Hepatocyte (in vitro differentiated cells): ENCODE measurements at regions not wholly inside any gene's neighbourhood (a gene's known extent, or its start where the extent isn't known, plus 50 kb on each side); places are given as distances from the start of the nearest gene placed in this dataset.

Experiments used
- DNase-seq: peaks from one replicate; pipeline ENCODE4 v3.0.0-alpha.2; 2016; ENCODE audit warnings: low spot score
- H2AFZ ChIP-seq: fragments of 200-600 bp; sonication (generic); 2 replicates; pipeline ENCODE4 v1.6.0; 2016; ENCODE audit warnings: antibody characterized with exemption, mild to moderate bottlenecking
- H3K27ac ChIP-seq: fragments of 200-600 bp; sonication (generic); 2 replicates; pipeline ENCODE4 v1.5.1; 2016; ENCODE audit warnings: mild to moderate bottlenecking
- H3K27me3 ChIP-seq: fragments of 200-600 bp; sonication (generic); 2 replicates; pipeline ENCODE4 v1.6.1; 2016
- H3K36me3 ChIP-seq: fragments of 200-600 bp; sonication (generic); replicated peaks from 2 replicates; pipeline ENCODE4 v1.5.1; 2016; ENCODE audit warnings: low read depth; ENCODE audit not compliant: insufficient read depth
- H3K4me1 ChIP-seq: fragments of 200-600 bp; sonication (generic); 2 replicates; pipeline ENCODE4 v1.5.1; 2016; ENCODE audit warnings: mild to moderate bottlenecking, moderate library complexity; ENCODE audit not compliant: insufficient read depth
- H3K4me2 ChIP-seq: fragments of 200-600 bp; sonication (generic); 2 replicates; pipeline ENCODE4 v1.6.0; 2016
- H3K4me3 ChIP-seq: fragments of 200-600 bp; sonication (generic); 2 replicates; pipeline ENCODE4 v1.5.1; 2016; ENCODE audit warnings: mild to moderate bottlenecking
- H3K79me2 ChIP-seq: fragments of 200-600 bp; sonication (generic); 2 replicates; pipeline ENCODE4 v1.6.0; 2017; ENCODE audit warnings: mild to moderate bottlenecking
- H3K9me2 ChIP-seq: fragments of 200-600 bp; sonication (generic); replicated peaks from 2 replicates; pipeline ENCODE4 v1.6.0; 2017; ENCODE audit warnings: mild to moderate bottlenecking; ENCODE audit not compliant: insufficient read depth
- H3K9me3 ChIP-seq: fragments of 200-600 bp; sonication (generic); 2 replicates; pipeline ENCODE4 v1.5.1; 2016; ENCODE audit warnings: low read depth, mild to moderate bottlenecking
- H4K20me1 ChIP-seq: fragments of 200-600 bp; sonication (generic); 2 replicates; pipeline ENCODE4 v1.6.0; 2016; ENCODE audit warnings: mild to moderate bottlenecking; ENCODE audit not compliant: insufficient read depth, poor library complexity, severe bottlenecking
- CTCF ChIP-seq: fragments of 200-600 bp; sonication (generic); IDR thresholded peaks from 2 replicates; pipeline ENCODE4 v1.5.1; 2016; ENCODE audit warnings: antibody characterized with exemption, mild to moderate bottlenecking; ENCODE audit not compliant: poor library complexity
- EZH2 ChIP-seq: fragments of 200-600 bp; sonication (generic); IDR thresholded peaks from 2 replicates; pipeline ENCODE4 v1.6.1; 2016; ENCODE audit warnings: antibody characterized with exemption, mild to moderate bottlenecking, borderline replicate concordance
- EZH2phosphoT487 ChIP-seq: fragments of 200-600 bp; sonication (generic); IDR thresholded peaks from one replicate; pipeline ENCODE4 v1.6.1; 2018; ENCODE audit warnings: antibody characterized with exemption, mild to moderate bottlenecking, low read depth, moderate library complexity; ENCODE audit not compliant: unreplicated experiment, severe bottlenecking
- WGBS: methylation state at CpG from one replicate; pipeline ENCODE4 v1.1.6; 2016; ENCODE audit warnings: low lambda C conversion rate; ENCODE audit errors: missing lambda C conversion rate; 5-methylcytosine and 5-hydroxymethylcytosine counted together

- H3K4me2 ChIP-seq: no peak overlapping the region
- no peak for TF ChIP-seq EZH2
- TF ChIP-seq CTCF: no peak
- no peak for TF ChIP-seq EZH2phosphoT487
- no peaks in the 10 kb centered on the region for H3K27me3 ChIP-seq
- DNase-seq: no peak
- H3K4me3 ChIP-seq: no peak overlapping the region
- no peak overlapping the region for H3K27ac ChIP-seq
- no peaks in the 10 kb centered on the region for H3K36me3 ChIP-seq
- 83% methylated on average over 4 of the region's 4 CpGs for WGBS
- no peaks in the 10 kb centered on the region for H3K4me1 ChIP-seq
- no peaks in the 10 kb centered on the region for H3K79me2 ChIP-seq
- H2AFZ ChIP-seq: no peak overlapping the region
- no peaks in the 10 kb centered on the region for H4K20me1 ChIP-seq
- no peaks in the 10 kb centered on the region for H3K9me3 ChIP-seq
- H3K9me2 ChIP-seq: no peaks in the 10 kb centered on the region
These were observed 1071.8 kb upstream of the PIK3C3 start for GRCh38 chr18:40883271-40883670.

GRCh38 chr18:40882468-40882867 is 1072.6 kb upstream of the PIK3C3 start:
- H3K4me3 ChIP-seq: no peak overlapping the region
- H4K20me1 ChIP-seq: no peaks in the 10 kb centered on the region
- no peaks in the 10 kb centered on the region for H3K9me2 ChIP-seq
- no peak for DNase-seq
- no peaks in the 10 kb centered on the region for H3K4me1 ChIP-seq
- no peak overlapping the region for H3K4me2 ChIP-seq
- no peaks in the 10 kb centered on the region for H3K27me3 ChIP-seq
- H3K79me2 ChIP-seq: no peaks in the 10 kb centered on the region
- H2AFZ ChIP-seq: no peak overlapping the region
- H3K9me3 ChIP-seq: no peaks in the 10 kb centered on the region
- H3K36me3 ChIP-seq: no peaks in the 10 kb centered on the region
- no peak for TF ChIP-seq CTCF
- no peak for TF ChIP-seq EZH2phosphoT487
- no peak for TF ChIP-seq EZH2
- 90% methylated on average over 11 of the region's 11 CpGs for WGBS
- H3K27ac ChIP-seq: no peak overlapping the region

- no peaks in the 10 kb centered on the region for H3K36me3 ChIP-seq
- H3K27me3 ChIP-seq: no peaks in the 10 kb centered on the region
- no peaks in the 10 kb centered on the region for H3K9me2 ChIP-seq
- no peak for DNase-seq
- no peak overlapping the region for H3K4me3 ChIP-seq
- H2AFZ ChIP-seq: no peak overlapping the region
- H3K4me2 ChIP-seq: no peak overlapping the region
- H3K79me2 ChIP-seq: no peaks in the 10 kb centered on the region
- TF ChIP-seq EZH2phosphoT487: no peak
- no peak for TF ChIP-seq CTCF
- no peak for TF ChIP-seq EZH2
- no peaks in the 10 kb centered on the region for H3K4me1 ChIP-seq
- no peaks in the 10 kb centered on the region for H4K20me1 ChIP-seq
- no peaks in the 10 kb centered on the region for H3K9me3 ChIP-seq
- H3K27ac ChIP-seq: no peak overlapping the region
- 70% methylated on average over 1 of the region's 1 CpG for WGBS
These were observed 1076.7 kb upstream of the PIK3C3 start for GRCh38 chr18:40878371-40878770.

- H3K9me3 ChIP-seq: no peaks in the 10 kb centered on the region
- no peak overlapping the region for H2AFZ ChIP-seq
- no peak overlapping the region for H3K4me2 ChIP-seq
- H3K4me3 ChIP-seq: no peak overlapping the region
- DNase-seq: no peak
- no peaks in the 10 kb centered on the region for H3K79me2 ChIP-seq
- no peak overlapping the region for H3K27ac ChIP-seq
- H4K20me1 ChIP-seq: no peaks in the 10 kb centered on the region
- H3K9me2 ChIP-seq: no peaks in the 10 kb centered on the region
- no peaks in the 10 kb centered on the region for H3K36me3 ChIP-seq
- whole genome bisulfite sequencing: 81% methylated on average over 5 of the region's 5 CpGs
- no peak for TF ChIP-seq EZH2
- H3K4me1 ChIP-seq: no peaks in the 10 kb centered on the region
- no peaks in the 10 kb centered on the region for H3K27me3 ChIP-seq
These were observed 1077.9 kb upstream of the PIK3C3 start for GRCh38 chr18:40877096-40877495.
